Dedifferentiated amniotic fluid mesenchymal stem cell (primary cell): ENCODE measurements at regions not wholly inside any gene's neighbourhood (a gene's known extent, or its start where the extent isn't known, plus 50 kb on each side); places are given as distances from the start of the nearest gene placed in this dataset.

Experiments used
- DNase-seq: peaks from one replicate; pipeline ENCODE4 v3.0.0-alpha.2; 2016; ENCODE audit errors: extremely low spot score

- no peak for DNase-seq
Observed at GRCh38 chr4:136755531-136755916, 776.8 kb downstream of the PCDH18 start.

GRCh38 chr4:136754810-136755530 is 777.3 kb downstream of the PCDH18 start:
- DNase-seq = no peak

- no peak for DNase-seq
Observed at GRCh38 chr4:136751556-136751955, 780.7 kb downstream of the PCDH18 start.

GRCh38 chr4:136750897-136751296 is 781.4 kb downstream of the PCDH18 start:
- DNase-seq = no peak

GRCh38 chr4:136749989-136750388 is 782.3 kb downstream of the PCDH18 start:
- no peak for DNase-seq

- no peak for DNase-seq
Observed at GRCh38 chr4:136748773-136749172, 783.5 kb downstream of the PCDH18 start.

- DNase-seq = no peak
Observed at GRCh38 chr4:136748165-136748564, 784.1 kb downstream of the PCDH18 start.

GRCh38 chr4:136743238-136743637 is 789.1 kb downstream of the PCDH18 start:
- no peak for DNase-seq

GRCh38 chr4:136742333-136742732 is 790.0 kb downstream of the PCDH18 start:
- DNase-seq = peak; percentile 43

- DNase-seq = no peak
Observed at GRCh38 chr4:136741468-136741867, 790.8 kb downstream of the PCDH18 start.

- DNase-seq = no peak
Observed at GRCh38 chr4:136740326-136740725, 792.0 kb downstream of the PCDH18 start.

GRCh38 chr4:136737066-136737465 is 795.2 kb downstream of the PCDH18 start:
- peak; percentile 39 for DNase-seq

- no peak for DNase-seq
Observed at GRCh38 chr4:136731025-136731424, 801.3 kb downstream of the PCDH18 start.

- no peak for DNase-seq
Observed at GRCh38 chr4:136725286-136726081, 806.8 kb downstream of the PCDH18 start.

GRCh38 chr4:136713140-136713539 is 819.2 kb downstream of the PCDH18 start:
- DNase-seq = peak; percentile 42

GRCh38 chr4:136709897-136710296 is 822.4 kb downstream of the PCDH18 start:
- DNase-seq = no peak

- no peak for DNase-seq
Observed at GRCh38 chr4:136706942-136707341, 825.4 kb downstream of the PCDH18 start.

- DNase-seq = no peak
Observed at GRCh38 chr4:136699905-136700304, 832.4 kb downstream of the PCDH18 start.

- no peak for DNase-seq
Observed at GRCh38 chr4:136691607-136692006, 840.7 kb downstream of the PCDH18 start.

GRCh38 chr4:136690360-136690759 is 841.9 kb downstream of the PCDH18 start:
- DNase-seq = no peak

GRCh38 chr4:136687596-136687995 is 844.7 kb downstream of the PCDH18 start:
- DNase-seq = no peak

- DNase-seq = no peak
Observed at GRCh38 chr4:136687118-136687517, 845.2 kb downstream of the PCDH18 start.

- no peak for DNase-seq
Observed at GRCh38 chr4:136680761-136681160, 851.5 kb downstream of the PCDH18 start.
